HG03103 (cell line): ENCODE measurements at regions not wholly inside any gene's neighbourhood (a gene's known extent, or its start where the extent isn't known, plus 50 kb on each side); places are given as distances from the start of the nearest gene placed in this dataset.

ENCODE experiments used
- ATAC-seq: cut with Tn5 transposase; IDR thresholded peaks from one replicate; pipeline ENCODE4 v1.9.1; 2021; ENCODE audit warnings: low read depth; ENCODE audit not compliant: unreplicated experiment

DNA sequence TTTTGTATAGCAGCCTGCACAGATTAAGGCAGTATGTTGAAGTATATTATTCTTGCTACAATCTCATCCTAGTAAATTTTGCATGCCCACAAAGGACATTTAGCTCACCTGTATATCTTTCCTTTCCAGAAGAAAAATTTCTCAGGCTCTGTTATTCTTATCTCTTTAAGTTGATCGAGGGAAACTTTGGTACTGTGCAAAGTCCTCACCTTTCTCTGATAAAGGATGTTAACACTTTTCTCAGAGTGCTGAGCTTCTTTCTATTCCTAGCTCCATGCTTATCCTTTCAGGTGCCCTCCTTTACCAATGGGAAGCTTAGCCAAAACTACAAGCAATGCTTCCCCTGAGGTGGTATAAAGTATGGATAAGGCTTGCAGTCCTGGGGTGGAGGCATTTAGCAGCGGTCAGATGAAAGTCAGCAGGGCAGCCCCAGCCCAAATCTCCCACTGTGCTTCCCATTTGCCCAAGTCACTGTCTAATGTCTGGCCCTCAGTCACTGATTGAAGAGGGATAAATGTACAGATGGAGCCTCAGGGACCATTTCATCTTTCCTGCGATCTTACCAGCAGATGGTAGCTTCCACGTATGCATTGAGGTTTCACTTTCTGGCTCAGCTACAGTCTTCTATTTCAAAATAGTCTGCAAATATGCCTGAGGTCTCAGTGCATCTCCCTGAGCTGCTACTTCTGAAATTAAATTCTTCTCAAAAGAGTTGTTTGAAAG is 127.8 kb upstream of the P2RY1 start:
- no peak for ATAC-seq

GRCh38 chr3:152709659-152710058 is 125.3 kb upstream of the P2RY1 start:
- no peak for ATAC-seq

DNA sequence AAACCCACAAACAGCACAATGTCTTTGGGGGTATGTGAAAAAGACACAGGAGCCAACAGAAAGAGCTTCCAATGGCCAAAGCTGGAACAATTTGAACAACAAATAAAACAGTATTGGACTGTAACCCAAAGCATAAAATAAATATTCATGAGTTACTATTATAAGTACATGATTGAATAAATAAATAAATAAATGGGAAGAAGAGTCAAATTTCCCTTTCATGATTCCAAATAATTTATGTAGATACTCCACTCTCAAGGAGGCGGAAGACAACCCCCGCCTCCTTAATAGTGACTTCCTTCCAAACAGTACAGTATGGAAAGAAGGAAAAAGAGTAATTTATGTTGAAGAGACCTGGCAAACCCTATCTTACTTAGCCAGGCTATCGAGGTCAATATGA is 124.4 kb upstream of the P2RY1 start:
- no peak for ATAC-seq

GRCh38 chr3:152713989-152714388 is 120.9 kb upstream of the P2RY1 start:
- no peak for ATAC-seq

DNA sequence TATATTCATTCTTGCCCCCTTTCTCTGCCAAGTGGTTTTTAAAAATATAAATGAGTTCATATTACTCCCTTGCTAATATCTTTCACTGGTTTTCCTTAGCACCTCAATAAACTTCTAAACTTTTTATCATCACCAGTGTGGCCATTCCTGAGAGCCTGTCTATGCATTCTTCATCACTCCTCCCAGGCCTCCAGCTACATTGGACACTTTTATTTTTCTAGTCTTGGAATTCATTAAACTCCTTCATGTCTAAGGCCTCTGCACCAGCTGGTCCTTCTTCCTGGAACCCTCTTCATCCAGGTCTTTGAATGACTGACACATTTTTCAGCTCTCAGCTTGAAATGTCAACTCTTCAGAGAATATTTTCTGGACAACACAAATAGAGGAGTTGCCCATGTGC is 120.4 kb upstream of the P2RY1 start:
- no peak for ATAC-seq

DNA sequence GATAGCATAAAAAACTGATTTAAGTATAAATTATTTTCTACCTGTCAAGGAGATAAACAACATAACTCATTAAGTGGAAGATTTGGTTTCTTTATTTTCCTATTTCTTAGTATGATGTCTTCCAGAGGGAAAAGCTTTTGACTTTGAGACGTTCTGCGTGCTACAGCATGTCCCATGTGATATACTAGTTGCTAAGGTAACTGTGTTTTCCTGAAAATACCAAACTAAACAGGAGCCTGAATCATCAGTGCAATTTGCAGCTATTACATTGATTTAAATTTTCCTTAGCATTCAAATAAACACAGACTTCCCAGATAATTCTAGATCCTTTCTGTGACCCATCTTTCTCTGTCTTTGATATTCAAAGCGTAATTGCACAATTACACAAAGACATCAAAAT is 117.7 kb upstream of the P2RY1 start:
- ATAC-seq, result no peak

DNA sequence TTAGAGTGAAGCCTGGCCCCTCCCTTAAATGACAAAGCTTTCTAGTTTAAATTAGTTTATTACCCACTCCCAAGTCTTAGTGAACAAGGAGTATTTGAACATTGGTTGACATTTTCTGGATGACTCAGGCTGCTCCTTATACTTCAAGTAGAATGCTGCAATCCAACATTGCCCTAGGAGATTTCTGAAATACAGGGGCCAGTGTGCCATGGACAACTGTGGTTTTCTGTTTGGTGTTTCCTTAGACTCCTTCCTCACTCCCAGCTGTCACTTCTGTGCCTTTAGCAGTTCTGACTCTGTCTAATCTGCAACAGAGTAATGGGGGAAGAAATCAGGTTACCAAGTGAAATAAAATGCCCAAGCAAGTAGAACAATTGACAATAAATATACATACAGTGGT is 116.1 kb upstream of the P2RY1 start:
- ATAC-seq, result no peak

DNA sequence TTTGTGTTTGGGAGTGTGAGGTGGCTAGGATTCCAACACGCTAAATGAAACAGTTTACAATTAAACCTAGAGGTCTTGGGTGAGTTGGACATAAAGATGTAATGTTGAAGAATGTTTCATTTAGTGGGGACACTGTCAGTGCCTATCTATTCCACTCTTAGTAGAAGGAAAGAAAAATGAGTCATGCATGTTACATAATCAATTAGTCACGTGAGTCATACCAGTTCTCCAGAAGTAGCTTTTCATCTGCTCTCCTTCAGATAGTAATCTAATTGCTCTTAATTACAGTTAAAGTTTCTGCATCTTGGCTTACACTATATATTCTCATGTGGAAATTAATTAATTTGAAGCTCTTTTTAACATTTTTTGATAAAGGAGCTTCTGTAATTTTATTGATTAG is 115.7 kb upstream of the P2RY1 start:
- ATAC-seq, result no peak

- no peak for ATAC-seq
Measured at GRCh38 chr3:152720951-152721718, 113.8 kb upstream of the P2RY1 start.

GRCh38 chr3:152724270-152724669 is 110.7 kb upstream of the P2RY1 start:
- ATAC-seq, result no peak

GRCh38 chr3:152728231-152728980 is 106.5 kb upstream of the P2RY1 start:
- no peak for ATAC-seq

- ATAC-seq, result peak; percentile 53
Measured at GRCh38 chr3:152729906-152730305, 105.0 kb upstream of the P2RY1 start.

DNA sequence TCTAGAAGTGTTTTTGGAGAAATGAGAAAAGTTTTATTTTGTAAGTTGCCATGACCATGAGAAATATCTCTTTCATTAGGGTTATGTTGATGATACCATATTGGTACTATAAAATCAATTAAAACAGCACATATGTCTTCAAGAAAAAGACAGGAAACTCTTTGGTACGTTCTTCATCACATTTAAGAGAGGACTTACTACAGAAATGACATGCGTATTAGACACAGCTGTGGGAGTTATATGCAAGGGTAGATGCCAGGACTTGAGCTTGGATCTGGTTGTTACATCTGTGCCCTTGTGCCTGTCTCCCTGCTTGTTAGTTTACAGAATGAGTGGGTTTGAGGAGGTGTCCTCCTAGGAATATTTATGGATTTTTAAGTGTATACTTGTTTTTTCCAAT is 103.4 kb upstream of the P2RY1 start:
- no peak for ATAC-seq

DNA sequence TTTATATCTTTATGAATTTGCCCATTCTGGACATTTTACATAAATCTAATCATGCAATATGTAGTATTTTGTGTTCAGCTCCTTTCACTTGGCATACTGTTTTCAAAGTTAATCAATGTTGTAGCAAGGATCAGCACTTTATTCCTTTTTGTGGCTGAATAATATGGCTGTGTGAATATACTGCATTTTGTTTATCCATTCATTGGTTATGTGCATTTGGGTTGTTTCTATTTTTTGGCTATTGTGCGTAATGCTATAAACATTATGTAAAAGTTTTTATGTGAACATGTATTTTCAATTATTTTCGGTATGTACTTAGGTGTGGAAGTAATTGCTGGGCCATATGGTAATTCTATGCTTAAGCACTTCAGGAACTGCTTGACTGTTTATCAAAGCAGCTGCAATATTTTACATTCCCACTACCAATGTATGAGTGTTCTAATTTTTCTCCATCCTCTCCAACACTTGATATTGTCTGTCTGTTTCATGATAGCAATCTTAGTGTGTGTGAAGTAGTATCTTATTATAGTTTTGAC is 101.3 kb upstream of the P2RY1 start:
- ATAC-seq, result no peak

GRCh38 chr3:152737021-152737908 is 97.7 kb upstream of the P2RY1 start:
- peak; percentile 98 for ATAC-seq

GRCh38 chr3:152738656-152739055 is 96.3 kb upstream of the P2RY1 start:
- no peak for ATAC-seq

DNA sequence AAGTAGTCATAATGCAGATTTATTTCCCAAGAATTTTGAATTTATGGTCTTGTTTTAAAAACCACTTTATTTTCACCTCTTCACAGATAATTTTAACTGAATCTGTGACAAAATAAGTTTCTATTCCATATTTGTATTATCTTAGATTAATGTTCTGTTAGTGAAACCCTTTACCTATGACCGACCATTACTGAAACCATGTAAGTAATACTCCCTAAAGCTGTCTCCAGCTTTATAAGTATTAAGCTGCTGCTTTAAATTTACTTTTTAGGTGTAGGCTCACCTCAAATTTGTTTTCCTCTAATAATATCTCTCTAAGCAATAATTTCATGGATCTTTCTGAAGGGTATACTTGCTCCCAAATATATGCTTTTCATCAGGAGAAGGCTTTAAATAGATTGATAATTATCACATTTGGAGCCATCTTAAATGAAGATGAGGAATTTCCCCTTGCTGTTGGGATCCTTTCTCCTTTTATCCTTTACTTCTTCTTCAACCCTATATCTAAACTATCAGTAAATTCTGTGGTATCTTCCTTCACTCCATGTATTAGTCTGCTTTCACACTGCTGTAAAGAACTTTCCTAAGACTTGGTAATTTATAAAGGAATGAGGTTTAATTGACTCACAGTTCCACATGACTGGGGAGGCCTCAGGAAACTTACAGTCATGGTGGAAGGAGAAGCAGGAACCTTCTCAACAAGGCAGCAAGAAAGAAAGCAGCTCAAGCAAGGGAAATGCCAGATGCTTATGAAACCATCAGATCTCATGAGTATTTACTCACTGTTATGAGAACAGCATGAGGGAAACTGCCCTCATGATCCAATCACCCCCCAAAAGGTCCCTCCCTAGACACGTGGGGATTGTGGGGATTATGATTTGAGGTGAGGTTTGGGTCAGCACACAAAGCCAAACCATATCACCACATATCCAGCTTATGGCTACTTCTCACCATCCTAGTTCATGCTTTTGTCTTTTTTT is 92.3 kb upstream of the P2RY1 start:
- ATAC-seq, result no peak

DNA sequence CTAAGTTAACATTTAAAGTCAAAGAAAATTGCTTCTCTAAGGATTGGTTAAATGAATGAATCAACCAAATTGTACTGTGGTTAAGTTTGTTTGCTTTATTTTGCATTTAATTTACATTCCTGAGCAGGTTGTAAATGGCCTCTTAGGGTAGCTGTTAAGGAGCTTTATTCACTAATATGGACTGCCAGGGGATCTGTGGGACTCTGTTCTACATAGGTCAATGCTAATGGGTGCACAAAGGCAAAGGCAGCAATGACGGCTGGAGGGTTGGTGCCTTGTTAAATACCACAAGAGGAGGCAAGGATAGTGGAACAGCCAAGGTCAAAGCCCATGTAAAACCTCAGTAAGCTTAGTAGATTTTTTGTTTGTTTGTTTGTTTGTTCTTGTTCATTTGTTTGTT is 89.3 kb upstream of the P2RY1 start:
- no peak for ATAC-seq

- no peak for ATAC-seq
Measured at GRCh38 chr3:152754303-152754702, 80.6 kb upstream of the P2RY1 start.
